ENCODE measurements at regions not wholly inside any gene's neighbourhood (a gene's known extent, or its start where the extent isn't known, plus 50 kb on each side); places are given as distances from the start of the nearest gene placed in this dataset.
A peak's percentile ranks its signal among the peaks of the same experiment; 100 is the strongest.

DNA sequence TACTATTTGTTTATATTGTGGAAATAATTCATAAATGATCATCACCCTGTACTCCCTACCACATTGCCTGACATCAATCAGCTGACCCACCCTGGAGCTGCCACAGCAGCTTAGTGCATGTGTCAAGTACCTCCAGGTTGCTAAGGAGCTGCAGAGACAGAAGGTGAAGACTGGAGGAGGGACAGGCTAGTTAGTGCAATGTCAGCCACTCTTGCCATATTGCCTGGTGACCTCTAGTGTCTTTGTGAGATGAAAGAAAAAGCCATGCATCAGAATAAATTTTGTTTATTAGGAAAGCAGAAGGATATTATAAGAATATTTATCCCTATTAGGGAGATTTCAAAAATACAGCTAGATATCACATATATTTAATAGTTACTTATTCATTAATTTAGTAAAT lies 243.9 kb upstream of the FAT4 start:
- TF ChIP-seq EZH2 (optimal IDR thresholded peaks at IDR 0.05; ENCODE audit: low read depth, low read length) = no peak
- no peak for TF ChIP-seq EZH2phosphoT487 (IDR thresholded peaks at IDR 0.05; ENCODE audit: low read length)
- TF ChIP-seq, protein P1, sequence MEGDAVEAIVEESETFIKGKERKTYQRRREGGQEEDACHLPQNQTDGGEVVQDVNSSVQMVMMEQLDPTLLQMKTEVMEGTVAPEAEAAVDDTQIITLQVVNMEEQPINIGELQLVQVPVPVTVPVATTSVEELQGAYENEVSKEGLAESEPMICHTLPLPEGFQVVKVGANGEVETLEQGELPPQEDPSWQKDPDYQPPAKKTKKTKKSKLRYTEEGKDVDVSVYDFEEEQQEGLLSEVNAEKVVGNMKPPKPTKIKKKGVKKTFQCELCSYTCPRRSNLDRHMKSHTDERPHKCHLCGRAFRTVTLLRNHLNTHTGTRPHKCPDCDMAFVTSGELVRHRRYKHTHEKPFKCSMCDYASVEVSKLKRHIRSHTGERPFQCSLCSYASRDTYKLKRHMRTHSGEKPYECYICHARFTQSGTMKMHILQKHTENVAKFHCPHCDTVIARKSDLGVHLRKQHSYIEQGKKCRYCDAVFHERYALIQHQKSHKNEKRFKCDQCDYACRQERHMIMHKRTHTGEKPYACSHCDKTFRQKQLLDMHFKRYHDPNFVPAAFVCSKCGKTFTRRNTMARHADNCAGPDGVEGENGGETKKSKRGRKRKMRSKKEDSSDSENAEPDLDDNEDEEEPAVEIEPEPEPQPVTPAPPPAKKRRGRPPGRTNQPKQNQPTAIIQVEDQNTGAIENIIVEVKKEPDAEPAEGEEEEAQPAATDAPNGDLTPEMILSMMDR (IDR thresholded peaks at IDR 0.05; ENCODE audit: low read length) = no peak
- no peaks in the 10 kb centered on the region for H3K79me2 ChIP-seq (ENCODE audit: low read length)
- no peaks in the 10 kb centered on the region for H3K9me2 ChIP-seq (replicated peaks; ENCODE audit: insufficient read depth, low read length)
- H3K27ac ChIP-seq (ENCODE audit: low read length) = no peak overlapping the region
- no peaks in the 10 kb centered on the region for H3K9me3 ChIP-seq (replicated peaks; ENCODE audit: insufficient read depth, low read length)
- H3K4me3 ChIP-seq (ENCODE audit: low read length) = no peak overlapping the region
- no peak overlapping the region for H2AFZ ChIP-seq (ENCODE audit: low read length)
- H4K20me1 ChIP-seq (ENCODE audit: insufficient read depth, low read length) = no peaks in the 10 kb centered on the region
- peak; percentile 36 for DNase-seq
- H3K4me2 ChIP-seq (ENCODE audit: low read depth, low read length) = no peak overlapping the region
- no peaks in the 10 kb centered on the region for H3K4me1 ChIP-seq (ENCODE audit: low read length)
- H3K9ac ChIP-seq (ENCODE audit: low read length) = no peak overlapping the region
- no peaks in the 10 kb centered on the region for H3F3A ChIP-seq (ENCODE audit: insufficient read depth, low read length)
- no peaks in the 10 kb centered on the region for H3K36me3 ChIP-seq (replicated peaks; ENCODE audit: insufficient read depth, low read length)
- H3K27me3 ChIP-seq (replicated peaks; ENCODE audit: insufficient read depth, low read length) = no peaks in the 10 kb centered on the region

DNA sequence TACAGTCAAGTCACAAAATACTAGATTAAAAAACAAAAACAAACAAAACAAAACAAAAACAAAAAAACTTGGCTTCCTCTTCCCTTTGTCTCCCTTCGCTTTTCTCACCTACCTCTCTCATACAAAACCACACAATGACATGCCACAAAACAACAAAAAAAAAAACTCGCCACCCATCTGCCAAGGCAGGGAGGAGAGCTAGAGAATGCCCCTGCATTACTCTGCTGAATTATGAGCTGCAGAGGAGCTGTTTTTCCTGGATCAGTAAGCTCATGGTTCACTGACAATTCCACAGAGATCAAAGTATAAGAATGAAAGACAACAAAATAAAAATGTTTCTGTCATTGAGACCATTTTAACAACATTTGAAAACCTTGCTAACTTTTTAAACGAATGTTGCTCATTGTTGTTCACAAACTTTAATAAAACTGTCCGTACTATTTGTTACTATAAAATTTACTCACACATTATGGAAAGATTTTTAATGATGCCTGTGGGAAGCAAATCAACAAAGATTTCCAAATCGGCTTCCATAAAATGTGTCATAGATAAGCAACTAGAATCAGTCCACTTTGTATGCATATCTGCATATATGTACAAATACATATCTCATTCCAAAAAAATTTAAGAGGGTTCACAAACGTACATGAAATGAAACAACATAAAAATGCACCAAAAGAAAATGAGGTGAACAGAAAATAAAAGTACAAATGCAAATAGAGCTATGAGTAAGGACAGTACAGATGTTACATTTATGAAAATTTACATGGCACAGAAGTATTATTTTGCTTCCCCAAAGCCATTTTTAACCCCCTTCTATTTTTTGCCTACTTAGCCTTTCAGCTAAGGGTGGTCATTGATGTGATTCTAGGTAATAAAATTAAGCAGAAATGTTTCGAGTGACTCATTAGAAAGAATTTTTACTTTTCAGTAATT lies 252.4 kb upstream of the FAT4 start:
- no peak for TF ChIP-seq EZH2 (optimal IDR thresholded peaks at IDR 0.05; ENCODE audit: low read depth, low read length)
- no peak for TF ChIP-seq EZH2phosphoT487 (IDR thresholded peaks at IDR 0.05; ENCODE audit: low read length)
- TF ChIP-seq, protein P1 (IDR thresholded peaks at IDR 0.05; ENCODE audit: low read length) = no peak
- H2AFZ ChIP-seq (ENCODE audit: low read length) = no peak overlapping the region

DNA sequence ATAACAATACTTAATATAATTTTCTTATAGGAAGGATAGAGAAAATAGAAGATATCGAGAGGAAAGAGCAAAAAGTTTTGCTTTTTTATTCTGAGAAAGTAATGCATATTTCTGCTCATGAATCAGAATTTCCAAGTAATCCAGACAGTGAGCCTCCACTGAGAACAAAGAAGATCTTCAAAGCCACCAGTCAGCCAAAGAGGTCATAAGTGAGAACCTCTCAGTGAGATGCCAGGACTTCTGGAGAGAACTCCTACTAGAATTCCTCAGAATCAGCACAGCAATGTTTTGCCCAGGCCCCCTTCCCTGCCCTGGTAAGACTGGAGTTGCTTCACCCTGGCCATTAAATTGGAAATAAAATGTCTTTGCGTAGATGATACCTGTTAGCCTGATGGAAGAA lies 254.4 kb upstream of the FAT4 start:
- Histone ChIP-seq H4K20me1 (ENCODE audit: insufficient read depth, low read length) (no peaks in the 10 kb centered on the region), H3K9me2 (replicated peaks; ENCODE audit: insufficient read depth, low read length) (no peaks in the 10 kb centered on the region), H3K27me3 (replicated peaks; ENCODE audit: insufficient read depth, low read length) (no peaks in the 10 kb centered on the region), H3F3A (ENCODE audit: insufficient read depth, low read length) (no peaks in the 10 kb centered on the region), H3K4me1 (ENCODE audit: low read length) (no peaks in the 10 kb centered on the region), H3K9me3 (replicated peaks; ENCODE audit: insufficient read depth, low read length) (no peaks in the 10 kb centered on the region), H3K9ac (ENCODE audit: low read length) (no peak overlapping the region), H3K79me2 (ENCODE audit: low read length) (no peaks in the 10 kb centered on the region), H3K4me3 (ENCODE audit: low read length) (no peak overlapping the region), H3K27ac (ENCODE audit: low read length) (no peak overlapping the region), H2AFZ (ENCODE audit: low read length) (no peak overlapping the region), H3K36me3 (replicated peaks; ENCODE audit: insufficient read depth, low read length) (no peaks in the 10 kb centered on the region), H3K4me2 (ENCODE audit: low read depth, low read length) (no peak overlapping the region)
- no peak for DNase-seq
- no peak for TF ChIP-seq EZH2phosphoT487 (IDR thresholded peaks at IDR 0.05; ENCODE audit: low read length)
- TF ChIP-seq, protein P1 (IDR thresholded peaks at IDR 0.05; ENCODE audit: low read length) = no peak
- no peak for TF ChIP-seq EZH2 (optimal IDR thresholded peaks at IDR 0.05; ENCODE audit: low read depth, low read length)

More for the DNA sequence above, 252.4 kb upstream of the FAT4 start:
- Histone ChIP-seq H3K9ac (ENCODE audit: low read length) (no peak overlapping the region), H3K9me2 (replicated peaks; ENCODE audit: insufficient read depth, low read length) (no peaks in the 10 kb centered on the region), H3K27me3 (replicated peaks; ENCODE audit: insufficient read depth, low read length) (no peaks in the 10 kb centered on the region), H3K9me3 (replicated peaks; ENCODE audit: insufficient read depth, low read length) (no peaks in the 10 kb centered on the region), H3K36me3 (replicated peaks; ENCODE audit: insufficient read depth, low read length) (no peaks in the 10 kb centered on the region), H3K4me1 (ENCODE audit: low read length) (no peaks in the 10 kb centered on the region), H3K27ac (ENCODE audit: low read length) (no peak overlapping the region), H3K79me2 (ENCODE audit: low read length) (no peaks in the 10 kb centered on the region), H4K20me1 (ENCODE audit: insufficient read depth, low read length) (no peaks in the 10 kb centered on the region), H3F3A (ENCODE audit: insufficient read depth, low read length) (no peaks in the 10 kb centered on the region), H3K4me2 (ENCODE audit: low read depth, low read length) (no peak overlapping the region), H3K4me3 (ENCODE audit: low read length) (no peak overlapping the region)
- no peak for DNase-seq
